H9 (cell line): ENCODE measurements at regions not wholly inside any gene's neighbourhood (a gene's known extent, or its start where the extent isn't known, plus 50 kb on each side); places are given as distances from the start of the nearest gene placed in this dataset.

Source experiments
- DNase-seq: peaks from one replicate; pipeline ENCODE4 v3.0.0-alpha.2; 2017
- H2AFZ ChIP-seq: one replicate; pipeline ENCODE4 v1.6.1; 2013; ENCODE audit warnings: mild to moderate bottlenecking, low read length, control low read depth, moderate library complexity
- H2AK5ac ChIP-seq: 2 replicates; pipeline ENCODE4 v1.6.1; 2013; ENCODE audit warnings: low read length, control low read depth, mixed read lengths; ENCODE audit not compliant: insufficient read length
- H2BK120ac ChIP-seq: one replicate; pipeline ENCODE4 v1.6.1; 2013; ENCODE audit warnings: low read depth, mild to moderate bottlenecking, low read length, control low read depth, inconsistent platforms; ENCODE audit not compliant: poor library complexity, severe bottlenecking
- H2BK12ac ChIP-seq: 2 replicates; pipeline ENCODE4 v1.6.1; 2013; ENCODE audit warnings: low read length, control low read depth, mixed read lengths, low read depth; ENCODE audit not compliant: insufficient read length
- H2BK15ac ChIP-seq: 2 replicates; pipeline ENCODE4 v1.6.1; 2013; ENCODE audit warnings: low read depth, low read length, control low read depth
- H2BK20ac ChIP-seq: one replicate; pipeline ENCODE4 v1.6.1; 2013; ENCODE audit warnings: low read depth, mild to moderate bottlenecking, low read length, control low read depth, inconsistent platforms; ENCODE audit not compliant: poor library complexity, severe bottlenecking
- H2BK5ac ChIP-seq: 2 replicates; pipeline ENCODE4 v1.6.1; 2013; ENCODE audit warnings: low read length, control low read depth, mixed read lengths; ENCODE audit not compliant: insufficient read length
- H3K14ac ChIP-seq: 2 replicates; pipeline ENCODE4 v1.6.1; 2013; ENCODE audit warnings: low read length, control low read depth; ENCODE audit not compliant: insufficient read depth
- H3K18ac ChIP-seq: 2 replicates; pipeline ENCODE4 v1.6.1; 2013; ENCODE audit warnings: low read depth, mild to moderate bottlenecking, mixed read lengths, low read length, control low read depth; ENCODE audit not compliant: insufficient read length
- H3K23ac ChIP-seq: 2 replicates; pipeline ENCODE4 v1.6.1; 2013; ENCODE audit warnings: low read length, control low read depth, mixed read lengths, low read depth; ENCODE audit not compliant: insufficient read length
- H3K23me2 ChIP-seq: 2 replicates; pipeline ENCODE4 v1.6.1; 2013; ENCODE audit warnings: low read depth, mild to moderate bottlenecking, mixed read lengths, low read length, control low read depth; ENCODE audit not compliant: insufficient read length, poor library complexity, severe bottlenecking
- H3K27ac ChIP-seq: 2 replicates; pipeline ENCODE4 v1.5.1; 2013; ENCODE audit warnings: low read length, control low read depth, mixed read lengths, low read depth; ENCODE audit not compliant: insufficient read length
- H3K27me3 ChIP-seq: 2 replicates; pipeline ENCODE4 v1.6.1; 2013; ENCODE audit warnings: low read length, control low read depth, inconsistent platforms; ENCODE audit not compliant: insufficient read depth
- H3K4ac ChIP-seq: 2 replicates; pipeline ENCODE4 v1.6.1; 2013; ENCODE audit warnings: low read depth, mild to moderate bottlenecking, control low read depth, inconsistent platforms, low read length, moderate library complexity
- H3K4me1 ChIP-seq: 2 replicates; pipeline ENCODE4 v1.6.1; 2013; ENCODE audit warnings: low read length, control low read depth, inconsistent platforms; ENCODE audit not compliant: insufficient read depth
- H3K4me2 ChIP-seq: 2 replicates; pipeline ENCODE4 v1.6.1; 2013; ENCODE audit warnings: low read length, control low read depth, mixed read lengths; ENCODE audit not compliant: insufficient read length, insufficient read depth
- H3K56ac ChIP-seq: 2 replicates; pipeline ENCODE4 v1.6.1; 2013; ENCODE audit warnings: low read depth, mild to moderate bottlenecking, mixed read lengths, low read length, control low read depth; ENCODE audit not compliant: insufficient read length
- H3K79me1 ChIP-seq: 2 replicates; pipeline ENCODE4 v1.6.1; 2013; ENCODE audit warnings: low read depth, mild to moderate bottlenecking, moderate library complexity, low read length, control low read depth, inconsistent platforms; ENCODE audit not compliant: insufficient read depth, poor library complexity, severe bottlenecking
- H3K79me2 ChIP-seq: 2 replicates; pipeline ENCODE4 v1.6.1; 2013; ENCODE audit warnings: low read length, control low read depth, inconsistent platforms; ENCODE audit not compliant: insufficient read depth
- H3K9ac ChIP-seq: 2 replicates; pipeline ENCODE4 v1.6.1; 2013; ENCODE audit warnings: low read length, control low read depth, mixed read lengths; ENCODE audit not compliant: insufficient read length; ENCODE audit errors: extremely low read depth
- H3K9me3 ChIP-seq: one replicate; pipeline ENCODE4 v1.6.1; 2013; ENCODE audit warnings: low read depth, low read length, inconsistent platforms; ENCODE audit not compliant: control insufficient read depth
- H3T11ph ChIP-seq: one replicate; pipeline ENCODE4 v1.6.1; 2013; ENCODE audit warnings: mild to moderate bottlenecking, low read length, control low read depth, inconsistent platforms
- H4K20me1 ChIP-seq: one replicate; pipeline ENCODE4 v1.6.1; 2013; ENCODE audit not compliant: control insufficient read depth, insufficient read length, insufficient read depth
- H4K5ac ChIP-seq: 2 replicates; pipeline ENCODE4 v1.6.1; 2013; ENCODE audit warnings: low read depth, mild to moderate bottlenecking, mixed read lengths, low read length, control low read depth; ENCODE audit not compliant: insufficient read length
- H4K8ac ChIP-seq: replicated peaks from 2 replicates; pipeline ENCODE4 v1.6.1; 2013; ENCODE audit warnings: low read length, control low read depth, mixed read lengths, low read depth; ENCODE audit not compliant: insufficient read length
- H4K91ac ChIP-seq: 2 replicates; pipeline ENCODE4 v1.6.1; 2013; ENCODE audit warnings: low read depth, mild to moderate bottlenecking, moderate library complexity, mixed read lengths, low read length, control low read depth; ENCODE audit not compliant: insufficient read length
- H3K27ac Mint-ChIP-seq, 3 experiments: 2 replicates in 2 of 3; 3 replicates in 1 of 3; pipeline ENCODE4 v1.8.0; 2020 to 2021; ENCODE audit warnings: mixed read lengths in 3 of 3, mild to moderate bottlenecking in 1 of 3, moderate library complexity in 1 of 3
- H3K27me3 Mint-ChIP-seq: 2 replicates; pipeline ENCODE4 v1.8.0; 2021; ENCODE audit warnings: low read depth, mild to moderate bottlenecking, moderate library complexity, mixed read lengths
- H3K36me3 Mint-ChIP-seq, 3 experiments: 2 replicates in 2 of 3; 3 replicates in 1 of 3; pipeline ENCODE4 v1.8.0; 2020 to 2021; ENCODE audit warnings: low read depth in 3 of 3, mixed read lengths in 3 of 3; ENCODE audit not compliant: insufficient read depth in 1 of 3
- H3K4me1 Mint-ChIP-seq, 2 experiments: 2 replicates each; pipeline ENCODE4 v1.8.0; 2020; ENCODE audit warnings: mixed read lengths in 2 of 2
- H3K4me3 Mint-ChIP-seq, 2 experiments: 2 replicates in 1 of 2; 3 replicates in 1 of 2; pipeline ENCODE4 v1.8.0; 2020 to 2021; ENCODE audit warnings: mild to moderate bottlenecking in 2 of 2, mixed read lengths in 2 of 2, moderate library complexity in 1 of 2
- H3K9me3 Mint-ChIP-seq, 2 experiments: 2 replicates in 1 of 2; 3 replicates in 1 of 2; pipeline ENCODE4 v1.8.0; 2020; ENCODE audit warnings: mild to moderate bottlenecking in 2 of 2, mixed read lengths in 2 of 2, moderate library complexity in 1 of 2
- WGBS: extraction: QIAGEN DNeasy Blood & Tissue Kit; methylation state at CpG from one replicate; pipeline ENCODE4 v1.1.7; 2013; ENCODE audit warnings: missing lambda C conversion rate, low lambda C conversion rate, mixed read lengths; ENCODE audit not compliant: insufficient read length; ENCODE audit errors: extremely low coverage; 5-methylcytosine and 5-hydroxymethylcytosine counted together
- TF ChIP-seq, protein P1 (sequence below): fragments of 200-600 bp; sonication (generic); conservative IDR thresholded peaks from 3 replicates; pipeline ENCODE4 v1.8.0; 2021; ENCODE audit warnings: antibody characterized with exemption, mild to moderate bottlenecking

GRCh38 chr11:116644201-116644940 is 128.4 kb downstream of the BUD13 start:
- no peak overlapping the region for H4K91ac ChIP-seq
- H3K79me2 ChIP-seq = no peaks in the 10 kb centered on the region
- no peak for DNase-seq
- TF ChIP-seq, protein P1, sequence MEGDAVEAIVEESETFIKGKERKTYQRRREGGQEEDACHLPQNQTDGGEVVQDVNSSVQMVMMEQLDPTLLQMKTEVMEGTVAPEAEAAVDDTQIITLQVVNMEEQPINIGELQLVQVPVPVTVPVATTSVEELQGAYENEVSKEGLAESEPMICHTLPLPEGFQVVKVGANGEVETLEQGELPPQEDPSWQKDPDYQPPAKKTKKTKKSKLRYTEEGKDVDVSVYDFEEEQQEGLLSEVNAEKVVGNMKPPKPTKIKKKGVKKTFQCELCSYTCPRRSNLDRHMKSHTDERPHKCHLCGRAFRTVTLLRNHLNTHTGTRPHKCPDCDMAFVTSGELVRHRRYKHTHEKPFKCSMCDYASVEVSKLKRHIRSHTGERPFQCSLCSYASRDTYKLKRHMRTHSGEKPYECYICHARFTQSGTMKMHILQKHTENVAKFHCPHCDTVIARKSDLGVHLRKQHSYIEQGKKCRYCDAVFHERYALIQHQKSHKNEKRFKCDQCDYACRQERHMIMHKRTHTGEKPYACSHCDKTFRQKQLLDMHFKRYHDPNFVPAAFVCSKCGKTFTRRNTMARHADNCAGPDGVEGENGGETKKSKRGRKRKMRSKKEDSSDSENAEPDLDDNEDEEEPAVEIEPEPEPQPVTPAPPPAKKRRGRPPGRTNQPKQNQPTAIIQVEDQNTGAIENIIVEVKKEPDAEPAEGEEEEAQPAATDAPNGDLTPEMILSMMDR = no peak
- no peaks in the 10 kb centered on the region for H3K36me3 Mint-ChIP-seq
- H3K27ac Mint-ChIP-seq = peak overlapping the region in 2 of 3 experiments; percentile 14 to 62; a peak in 1 of 7 replicates
- H3K27me3 ChIP-seq = no peaks in the 10 kb centered on the region
- H3K4me1 ChIP-seq = no peaks in the 10 kb centered on the region
- no CpG with 5 or more reads among the region's 16 CpGs for WGBS
- no peaks in the 10 kb centered on the region for H3K9me3 ChIP-seq
- no peak overlapping the region for H2BK12ac ChIP-seq
- H3K27ac ChIP-seq = no peak overlapping the region
- H3K56ac ChIP-seq = no peak overlapping the region
- no peak overlapping the region for H4K5ac ChIP-seq
- H3K9me3 Mint-ChIP-seq = no peaks in the 10 kb centered on the region; a peak in 1 of 5 replicates
- no peak overlapping the region for H3K4ac ChIP-seq
- no peak overlapping the region for H4K8ac ChIP-seq
- H3K4me1 Mint-ChIP-seq = peaks cover 0 to 10% of the 10 kb centered on the region in 2 experiments; a peak in 2 of 4 replicates
- no peak overlapping the region for H2BK15ac ChIP-seq
- no peak overlapping the region for H3K9ac ChIP-seq
- H3T11ph ChIP-seq = no peak overlapping the region
- no peak overlapping the region for H2AK5ac ChIP-seq
- H3K23ac ChIP-seq = no peak overlapping the region
- H3K79me1 ChIP-seq = no peaks in the 10 kb centered on the region
- H3K23me2 ChIP-seq = no peaks in the 10 kb centered on the region
- no peak overlapping the region for H2BK120ac ChIP-seq
- H2BK5ac ChIP-seq = no peak overlapping the region
- H2AFZ ChIP-seq = no peak overlapping the region
- no peak overlapping the region for H2BK20ac ChIP-seq
- H3K4me2 ChIP-seq = no peak overlapping the region
- H3K14ac ChIP-seq = no peak overlapping the region
- no peak overlapping the region for H3K18ac ChIP-seq
- no peaks in the 10 kb centered on the region for H4K20me1 ChIP-seq
- no peak overlapping the region for H3K4me3 Mint-ChIP-seq
- peaks cover 18% of the 10 kb centered on the region for H3K27me3 Mint-ChIP-seq
